ENCODE measurements at regions not wholly inside any gene's neighbourhood (a gene's known extent, or its start where the extent isn't known, plus 50 kb on each side); places are given as distances from the start of the nearest gene placed in this dataset.

DNA sequence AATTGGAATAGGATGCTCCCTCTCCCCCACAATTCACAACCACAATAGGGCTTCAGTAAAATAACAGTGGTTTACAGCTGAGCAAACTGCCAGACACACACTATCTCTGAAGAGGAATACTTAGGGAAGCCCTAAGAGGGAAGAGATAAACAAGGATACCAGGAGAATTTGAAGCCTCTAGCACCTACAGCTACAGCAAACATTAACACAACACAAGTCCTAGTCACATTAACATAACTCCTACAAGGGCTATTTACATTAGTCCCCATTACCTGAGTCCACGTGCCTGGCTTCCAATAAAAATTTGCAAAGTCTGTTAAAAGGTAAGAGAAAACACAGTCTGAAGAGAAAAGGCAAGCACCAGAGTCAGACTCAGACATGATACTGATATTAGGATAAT, 346.9 kb upstream of the CDIN1 start:
- intact Hi-C loops (cut with micrococcal nuclease): loop anchor here (10.0 kb wide), 1 partner anchor 708 kb away; no protein-coding TSS in a partner anchor

More for the DNA sequence above, 346.9 kb upstream of the CDIN1 start:
- no peak overlapping the region for H3K14ac ChIP-seq (replicated peaks; ENCODE audit: low read depth, low read length)
- no peak overlapping the region for H4K91ac ChIP-seq (ENCODE audit: insufficient read depth, low read depth, low read length)
- H3K23ac ChIP-seq (ENCODE audit: low read depth, low read length): no peak overlapping the region
- H4K5ac ChIP-seq (ENCODE audit: low read depth, low read length): no peak overlapping the region; the same call in 1 of the 2 replicates
- H2BK15ac ChIP-seq (ENCODE audit: low read depth, low read length): no peak overlapping the region
- H3K9ac ChIP-seq (ENCODE audit: low read depth, low read length): no peak overlapping the region
- H3K4me1 ChIP-seq (ENCODE audit: control insufficient read depth, insufficient read depth, low read length): peaks cover 3% of the 10 kb centered on the region
- H3K18ac ChIP-seq (ENCODE audit: low read depth, low read length): no peak overlapping the region; the same call in 1 of the 2 replicates
- no peak overlapping the region for H2AFZ ChIP-seq (replicated peaks; ENCODE audit: low read length, poor library complexity)
- H4K20me1 ChIP-seq (ENCODE audit: insufficient read depth, low read length): no peaks in the 10 kb centered on the region
- H2BK5ac ChIP-seq (ENCODE audit: low read depth, low read length, poor library complexity, severe bottlenecking): no peak overlapping the region
- CTCF ChIA-PET: no interaction called here
- no peak overlapping the region for H2AK9ac ChIP-seq (replicated peaks; ENCODE audit: low read depth, low read length, poor library complexity)
- no peak for DNase-seq
- H3K36me3 ChIP-seq (ENCODE audit: control insufficient read depth, insufficient read depth, low read length): no peaks in the 10 kb centered on the region
- in situ Hi-C loops (cut with MboI; ENCODE audit: low sequenced_read_pairs) (loop anchor here (25.0 kb wide), 1 partner anchor 1655 kb away; no protein-coding TSS in a partner anchor), dilution Hi-C loops (cut with HindIII; ENCODE audit: low sequenced_read_pairs, unreplicated experiment) (no loop called here)
- no CpG with 5 or more reads among the region's 1 CpG for WGBS, 2 experiments (ENCODE audit: extremely low coverage in 2 of 2, insufficient read length in 1 of 2)
- TF ChIP-seq POLR2A (IDR thresholded peaks at IDR 0.05; ENCODE audit: low read depth, low read length) (no peak), NFE2L2 (IDR thresholded peaks at IDR 0.05; ENCODE audit: low read depth, low read length) (no peak), RAD21 (IDR thresholded peaks at IDR 0.05; ENCODE audit: low read length) (no peak), CHD1 (IDR thresholded peaks at IDR 0.05; ENCODE audit: low read depth, low read length) (no peak), CEBPB (IDR thresholded peaks at IDR 0.05; ENCODE audit: low read depth, low read length) (no peak), USF2 (IDR thresholded peaks at IDR 0.05; ENCODE audit: low read depth, low read length) (no peak), RFX5 (IDR thresholded peaks at IDR 0.05; ENCODE audit: low read depth, low read length) (no peak), MXI1 (IDR thresholded peaks at IDR 0.05; ENCODE audit: borderline replicate concordance, low read depth, low read length) (no peak), SMC3 (IDR thresholded peaks at IDR 0.05; ENCODE audit: low read depth, low read length) (no peak), MAZ (IDR thresholded peaks at IDR 0.05; ENCODE audit: borderline replicate concordance, low read depth, low read length) (no peak), BHLHE40 (IDR thresholded peaks at IDR 0.05; ENCODE audit: low read depth, low read length) (no peak), RCOR1 (IDR thresholded peaks at IDR 0.05; ENCODE audit: insufficient replicate concordance, low read length) (no peak), MAFK (IDR thresholded peaks at IDR 0.05; ENCODE audit: low read depth, low read length) (no peak)
- TF ChIP-seq, protein P1, sequence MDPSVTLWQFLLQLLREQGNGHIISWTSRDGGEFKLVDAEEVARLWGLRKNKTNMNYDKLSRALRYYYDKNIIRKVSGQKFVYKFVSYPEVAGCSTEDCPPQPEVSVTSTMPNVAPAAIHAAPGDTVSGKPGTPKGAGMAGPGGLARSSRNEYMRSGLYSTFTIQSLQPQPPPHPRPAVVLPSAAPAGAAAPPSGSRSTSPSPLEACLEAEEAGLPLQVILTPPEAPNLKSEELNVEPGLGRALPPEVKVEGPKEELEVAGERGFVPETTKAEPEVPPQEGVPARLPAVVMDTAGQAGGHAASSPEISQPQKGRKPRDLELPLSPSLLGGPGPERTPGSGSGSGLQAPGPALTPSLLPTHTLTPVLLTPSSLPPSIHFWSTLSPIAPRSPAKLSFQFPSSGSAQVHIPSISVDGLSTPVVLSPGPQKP (IDR thresholded peaks at IDR 0.05; ENCODE audit: borderline replicate concordance, low read depth, low read length): no peak
- no peak overlapping the region for H3K4ac ChIP-seq (ENCODE audit: low read depth, low read length)
- H3K27ac ChIP-seq (ENCODE audit: insufficient read depth, low read length): no peak overlapping the region
- BruUV-seq (replicated peaks): no TSS peak
- POLR2A ChIA-PET (ENCODE audit: unreplicated experiment): no interaction called here
- H3K56ac ChIP-seq (ENCODE audit: extremely low read depth, insufficient read depth, low read length): no peak overlapping the region
- no peaks in the 10 kb centered on the region for H3K79me1 ChIP-seq (ENCODE audit: low read depth in 1 of 2, low read length in 2 of 2)
- no peak overlapping the region for H4K8ac ChIP-seq (ENCODE audit: low read depth in 2 of 2, low read length in 2 of 2)
- H3K4me3 ChIP-seq (ENCODE audit: insufficient read depth, low read depth, low read length): no peak overlapping the region
- no peaks in the 10 kb centered on the region for H3K9me3 ChIP-seq (ENCODE audit: control insufficient read depth, insufficient read depth, low read length)
- H3K4me2 ChIP-seq (ENCODE audit: low read depth, low read length): no peak overlapping the region
- H2BK120ac ChIP-seq (ENCODE audit: low read depth, low read length): no peak overlapping the region
- H2AK5ac ChIP-seq (ENCODE audit: low read depth, low read length): no peak overlapping the region
- H2BK20ac ChIP-seq (ENCODE audit: low read depth, low read length): no peak overlapping the region
- no peaks in the 10 kb centered on the region for H3K9me1 ChIP-seq (ENCODE audit: insufficient read depth, low read length)
- ATAC-seq (ENCODE audit: low read depth): no peak
- H3K27me3 ChIP-seq (ENCODE audit: control insufficient read depth, insufficient read depth, low read length): no peaks in the 10 kb centered on the region

Measured in IMR-90 (cell line).